ENCODE measurements at regions not wholly inside any gene's neighbourhood (a gene's known extent, or its start where the extent isn't known, plus 50 kb on each side); places are given as distances from the start of the nearest gene placed in this dataset.

DNA sequence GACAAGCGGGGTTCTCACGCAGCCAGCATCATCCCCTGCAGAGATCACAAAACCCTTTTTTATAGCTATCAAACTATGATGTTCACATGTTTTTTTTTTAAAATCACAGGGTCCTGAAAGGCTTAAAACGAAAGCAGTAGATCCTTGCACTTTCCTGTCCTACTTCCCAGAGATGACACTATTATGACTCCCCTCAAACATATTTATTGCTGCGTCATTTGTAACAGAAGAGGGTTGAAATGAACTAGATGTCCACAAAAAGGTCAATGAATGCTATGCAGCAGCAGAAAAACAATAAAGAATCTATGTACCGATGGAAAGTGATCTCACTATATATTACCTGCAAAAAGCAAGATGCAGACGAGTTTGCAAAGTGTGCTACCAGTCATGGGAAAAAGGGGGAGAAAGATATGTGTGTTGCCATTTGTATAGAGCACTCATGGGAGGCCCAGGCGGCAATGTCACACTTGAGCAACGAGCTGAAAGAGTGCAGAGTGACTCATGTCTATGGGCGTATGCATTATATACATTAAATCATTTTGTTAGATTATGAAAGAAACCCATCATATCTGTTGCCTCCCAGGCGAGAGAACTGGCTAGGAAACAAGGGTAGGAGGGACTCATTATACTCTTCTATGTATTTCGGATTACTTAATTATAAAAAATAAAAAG, 68.9 kb upstream of the PARP1 start:
- H3K27ac ChIP-seq: no peak overlapping the region
- H3K4me1 ChIP-seq: no peaks in the 10 kb centered on the region
- TF ChIP-seq, protein P1, sequence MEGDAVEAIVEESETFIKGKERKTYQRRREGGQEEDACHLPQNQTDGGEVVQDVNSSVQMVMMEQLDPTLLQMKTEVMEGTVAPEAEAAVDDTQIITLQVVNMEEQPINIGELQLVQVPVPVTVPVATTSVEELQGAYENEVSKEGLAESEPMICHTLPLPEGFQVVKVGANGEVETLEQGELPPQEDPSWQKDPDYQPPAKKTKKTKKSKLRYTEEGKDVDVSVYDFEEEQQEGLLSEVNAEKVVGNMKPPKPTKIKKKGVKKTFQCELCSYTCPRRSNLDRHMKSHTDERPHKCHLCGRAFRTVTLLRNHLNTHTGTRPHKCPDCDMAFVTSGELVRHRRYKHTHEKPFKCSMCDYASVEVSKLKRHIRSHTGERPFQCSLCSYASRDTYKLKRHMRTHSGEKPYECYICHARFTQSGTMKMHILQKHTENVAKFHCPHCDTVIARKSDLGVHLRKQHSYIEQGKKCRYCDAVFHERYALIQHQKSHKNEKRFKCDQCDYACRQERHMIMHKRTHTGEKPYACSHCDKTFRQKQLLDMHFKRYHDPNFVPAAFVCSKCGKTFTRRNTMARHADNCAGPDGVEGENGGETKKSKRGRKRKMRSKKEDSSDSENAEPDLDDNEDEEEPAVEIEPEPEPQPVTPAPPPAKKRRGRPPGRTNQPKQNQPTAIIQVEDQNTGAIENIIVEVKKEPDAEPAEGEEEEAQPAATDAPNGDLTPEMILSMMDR (IDR thresholded peaks at IDR 0.05): no peak
- intact Hi-C loops (cut with DNase I): no loop called here
- no peaks in the 10 kb centered on the region for H3K9me3 ChIP-seq
- H3K4me3 ChIP-seq: no peak overlapping the region
- H3K36me3 ChIP-seq: no peaks in the 10 kb centered on the region
- H3K27me3 ChIP-seq: no peaks in the 10 kb centered on the region
- no peak for DNase-seq
- no peak overlapping the region for H3K9ac ChIP-seq (ENCODE audit: low read depth in 2 of 2, low read length in 2 of 2)

DNA sequence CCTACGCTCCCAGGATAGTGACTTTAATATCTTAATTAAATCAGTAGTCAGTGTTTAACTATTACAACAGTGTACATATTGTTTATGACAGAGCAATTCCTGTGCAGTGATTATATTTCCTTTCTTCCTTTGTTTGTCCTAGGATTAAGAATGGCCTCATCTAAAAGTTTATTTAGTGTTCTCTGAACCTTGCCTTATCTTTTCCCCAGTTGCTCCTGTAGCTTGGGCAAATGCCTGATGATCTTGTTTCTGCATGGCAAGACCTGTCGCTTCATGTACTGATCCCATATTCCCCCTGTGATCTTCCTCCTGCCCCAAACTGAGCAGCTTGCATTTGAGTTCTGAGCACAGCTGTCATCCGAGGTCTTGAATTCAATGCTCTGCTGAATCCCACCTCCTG, 69.1 kb upstream of the STUM start:
- Histone ChIP-seq H3K9ac (ENCODE audit: low read depth in 2 of 2, low read length in 2 of 2) (no peak overlapping the region), H3K9me3 (no peaks in the 10 kb centered on the region), H3K27ac (no peak overlapping the region), H3K27me3 (peaks cover 6% of the 10 kb centered on the region), H3K4me1 (no peaks in the 10 kb centered on the region), H3K36me3 (no peaks in the 10 kb centered on the region), H3K4me3 (no peak overlapping the region)
- intact Hi-C loops (cut with DNase I): no loop called here
- TF ChIP-seq, protein P1 (IDR thresholded peaks at IDR 0.05): no peak
- DNase-seq: peak; percentile 32

- no peaks in the 10 kb centered on the region for H3K9me3 ChIP-seq
- no peaks in the 10 kb centered on the region for H3K36me3 ChIP-seq
- intact Hi-C loops (cut with DNase I): no loop called here
- DNase-seq: peak; percentile 61
- no peak overlapping the region for H3K27ac ChIP-seq
- TF ChIP-seq, protein P1 (IDR thresholded peaks at IDR 0.05): no peak
- H3K4me3 ChIP-seq: no peak overlapping the region
- no peak overlapping the region for H3K9ac ChIP-seq (ENCODE audit: low read depth in 2 of 2, low read length in 2 of 2)
- peaks cover 6% of the 10 kb centered on the region for H3K27me3 ChIP-seq
- H3K4me1 ChIP-seq: no peaks in the 10 kb centered on the region
Measured at GRCh38 chr1:226480461-226480860, 68.1 kb upstream of the STUM start.

GRCh38 chr1:226481133-226481532, 67.4 kb upstream of the STUM start:
- intact Hi-C loops (cut with DNase I): no loop called here
- no peak overlapping the region for H3K4me3 ChIP-seq
- no peaks in the 10 kb centered on the region for H3K9me3 ChIP-seq
- peaks cover 6% of the 10 kb centered on the region for H3K27me3 ChIP-seq
- TF ChIP-seq, protein P1 (IDR thresholded peaks at IDR 0.05): no peak
- H3K36me3 ChIP-seq: no peaks in the 10 kb centered on the region
- no peak overlapping the region for H3K27ac ChIP-seq
- no peak for DNase-seq
- no peak overlapping the region for H3K9ac ChIP-seq (ENCODE audit: low read depth in 2 of 2, low read length in 2 of 2)
- H3K4me1 ChIP-seq: no peaks in the 10 kb centered on the region

- no peak for DNase-seq
- TF ChIP-seq, protein P1 (IDR thresholded peaks at IDR 0.05): no peak
- H3K4me3 ChIP-seq: no peak overlapping the region
- H3K4me1 ChIP-seq: no peaks in the 10 kb centered on the region
- H3K27me3 ChIP-seq: peaks cover 6% of the 10 kb centered on the region
- H3K36me3 ChIP-seq: no peaks in the 10 kb centered on the region
- H3K9me3 ChIP-seq: no peaks in the 10 kb centered on the region
- H3K9ac ChIP-seq (ENCODE audit: low read depth in 2 of 2, low read length in 2 of 2): no peak overlapping the region
- intact Hi-C loops (cut with DNase I): no loop called here
- H3K27ac ChIP-seq: no peak overlapping the region
Measured at GRCh38 chr1:226482196-226482595, 66.4 kb upstream of the STUM start.
